GM23338 (cell line): ENCODE measurements at regions not wholly inside any gene's neighbourhood (a gene's known extent, or its start where the extent isn't known, plus 50 kb on each side); places are given as distances from the start of the nearest gene placed in this dataset.
A peak's percentile ranks its signal among the peaks of the same experiment; 100 is the strongest.

Experiments
- ATAC-seq: fragments of 200-7000 bp; cut with Tn5 transposase; 3 replicates; pipeline ENCODE4 v1.9.1; 2020
- DNase-seq: peaks from one replicate; pipeline ENCODE4 v3.0.0-alpha.2; 2015; ENCODE audit warnings: low spot score
- H2AFZ ChIP-seq: fragments of 200-600 bp; sonication (generic); 2 replicates; pipeline ENCODE4 v1.8.0; 2016; ENCODE audit warnings: antibody characterized with exemption, mild to moderate bottlenecking, moderate library complexity
- H3F3A ChIP-seq: fragments of 200-600 bp; sonication (generic); replicated peaks from 2 replicates; pipeline ENCODE4 v1.8.0; 2017; ENCODE audit warnings: antibody characterized with exemption, mixed run types, low read depth
- H3K27ac ChIP-seq: fragments of 200-600 bp; sonication (generic); 2 replicates; pipeline ENCODE4 v1.6.1; 2016; ENCODE audit warnings: low read depth
- H3K27me3 ChIP-seq: fragments of 200-600 bp; sonication (generic); 2 replicates; pipeline ENCODE4 v1.8.0; 2016; ENCODE audit warnings: mild to moderate bottlenecking, mixed run types, moderate library complexity; ENCODE audit not compliant: insufficient read depth
- H3K36me3 ChIP-seq: fragments of 200-600 bp; sonication (generic); 2 replicates; pipeline ENCODE4 v1.8.0; 2016; ENCODE audit warnings: mild to moderate bottlenecking; ENCODE audit not compliant: insufficient read depth
- H3K4me1 ChIP-seq: fragments of 200-600 bp; sonication (generic); 2 replicates; pipeline ENCODE4 v1.8.0; 2016; ENCODE audit warnings: mild to moderate bottlenecking, moderate library complexity; ENCODE audit not compliant: insufficient read depth
- H3K4me2 ChIP-seq: fragments of 200-600 bp; sonication (generic); 2 replicates; pipeline ENCODE4 v1.7.1; 2017; ENCODE audit warnings: mixed run types
- H3K4me3 ChIP-seq: fragments of 200-600 bp; sonication (generic); 2 replicates; pipeline ENCODE4 v1.6.1; 2016; ENCODE audit warnings: mixed run types
- H3K79me2 ChIP-seq: fragments of 200-600 bp; sonication (generic); replicated peaks from 2 replicates; pipeline ENCODE4 v1.8.0; 2017; ENCODE audit warnings: mild to moderate bottlenecking; ENCODE audit not compliant: insufficient read depth
- H3K9me2 ChIP-seq: fragments of 200-600 bp; sonication (generic); 2 replicates; pipeline ENCODE4 v1.8.0; 2017; ENCODE audit not compliant: insufficient read depth
- H4K20me1 ChIP-seq: fragments of 200-600 bp; sonication (generic); replicated peaks from 2 replicates; pipeline ENCODE4 v1.8.0; 2017; ENCODE audit warnings: mild to moderate bottlenecking; ENCODE audit not compliant: insufficient read depth
- H3K27ac Mint-ChIP-seq: 2 replicates; pipeline ENCODE4 v1.8.0; 2020; ENCODE audit warnings: inconsistent platforms, mild to moderate bottlenecking, moderate library complexity, mixed read lengths
- H3K27me3 Mint-ChIP-seq: 3 replicates; pipeline ENCODE4 v1.8.0; 2022; ENCODE audit warnings: low read depth, mild to moderate bottlenecking, moderate library complexity, mixed read lengths, inconsistent platforms; ENCODE audit not compliant: insufficient read depth, poor library complexity
- H3K36me3 Mint-ChIP-seq: 3 replicates; pipeline ENCODE4 v1.8.0; 2021; ENCODE audit warnings: low read depth, mild to moderate bottlenecking, inconsistent platforms, moderate library complexity, mixed read lengths
- H3K4me1 Mint-ChIP-seq: 3 replicates; pipeline ENCODE4 v1.8.0; 2020; ENCODE audit warnings: mild to moderate bottlenecking, inconsistent platforms, mixed read lengths
- H3K4me3 Mint-ChIP-seq: 3 replicates; pipeline ENCODE4 v1.8.0; 2021; ENCODE audit warnings: moderate library complexity, mild to moderate bottlenecking, inconsistent platforms, mixed read lengths
- H3K9me3 Mint-ChIP-seq: 3 replicates; pipeline ENCODE4 v1.8.0; 2020; ENCODE audit warnings: moderate library complexity, mild to moderate bottlenecking, inconsistent platforms, mixed read lengths
- CTCF ChIP-seq, 2 experiments: fragments of 200-600 bp in 1 of 2; sonication (generic) in 1 of 2; conservative IDR thresholded peaks; 2 replicates each; pipeline versions ENCODE4 v1.5.1 to v1.6.1; 2016 to 2017; ENCODE audit warnings: antibody characterized with exemption in 2 of 2, low read depth in 2 of 2, mild to moderate bottlenecking in 2 of 2, moderate library complexity in 1 of 2
- ZNF114 ChIP-seq: fragments of 250-450 bp; sonication (Bioruptor Pico); IDR thresholded peaks from 2 replicates; pipeline ENCODE4 v1.5.0; 2020; ENCODE audit warnings: mild to moderate bottlenecking, moderate library complexity
- ZNF462 ChIP-seq: fragments of 250-450 bp; sonication (Bioruptor Pico); IDR thresholded peaks from 2 replicates; pipeline ENCODE4 v1.5.0; 2020; ENCODE audit warnings: mild to moderate bottlenecking, moderate library complexity

GRCh38 chr20:24150406-24150805 is 161.8 kb upstream of the GGTLC1 start:
- Histone ChIP-seq H3K4me3 (no peak overlapping the region), H3K27me3 (no peaks in the 10 kb centered on the region), H3K4me1 (no peaks in the 10 kb centered on the region), H3K4me2 (no peak overlapping the region), H3K36me3 (no peaks in the 10 kb centered on the region), H3F3A (no peaks in the 10 kb centered on the region), H2AFZ (0 out of 2 replicates have a peak overlapping the region, but pooled peaks have one; percentile 52), H3K9me2 (0 out of 2 replicates have a peak, but pooled peaks cover 5% of the 10 kb centered on the region), H3K27ac (no peak overlapping the region), H4K20me1 (no peaks in the 10 kb centered on the region), H3K79me2 (no peaks in the 10 kb centered on the region)
- no peak overlapping the region for H3K27ac Mint-ChIP-seq
- H3K4me3 Mint-ChIP-seq, result no peak overlapping the region
- ATAC-seq, result no peak
- peaks cover 9% of the 10 kb centered on the region for H3K4me1 Mint-ChIP-seq
- peaks cover 12% of the 10 kb centered on the region for H3K27me3 Mint-ChIP-seq
- no peaks in the 10 kb centered on the region for H3K36me3 Mint-ChIP-seq
- TF ChIP-seq CTCF (conservative IDR thresholded peaks at IDR 0.05; ENCODE audit: low read depth in 2 of 2) (0 out of 4 replicates have a peak, but pooled peaks of 1 of the 2 experiments have one; percentile 1), ZNF462 (CRISPR knock-in tag) (no peak)
- H3K9me3 Mint-ChIP-seq, result no peaks in the 10 kb centered on the region; the same call in 2 of the 3 replicates
- DNase-seq, result no peak

- Mint-ChIP-seq H3K9me3 (no peaks in the 10 kb centered on the region; the same call in 2 of the 3 replicates), H3K4me3 (no peak overlapping the region), H3K4me1 (peaks cover 9% of the 10 kb centered on the region), H3K27me3 (peaks cover 12% of the 10 kb centered on the region), H3K36me3 (no peaks in the 10 kb centered on the region), H3K27ac (no peak overlapping the region)
- DNase-seq (peak; percentile 68), ATAC-seq (peak; percentile 99)
- H3K27ac ChIP-seq, result no peak overlapping the region
- H3K4me2 ChIP-seq, result no peak overlapping the region
- H3K79me2 ChIP-seq, result no peaks in the 10 kb centered on the region
- H4K20me1 ChIP-seq, result no peaks in the 10 kb centered on the region
- no peaks in the 10 kb centered on the region for H3K36me3 ChIP-seq
- H3K9me2 ChIP-seq, result peaks cover 2% of the 10 kb centered on the region; the same call in 1 of the 2 replicates
- no peaks in the 10 kb centered on the region for H3F3A ChIP-seq
- no peaks in the 10 kb centered on the region for H3K4me1 ChIP-seq
- TF ChIP-seq CTCF (conservative IDR thresholded peaks at IDR 0.05; ENCODE audit: low read depth in 2 of 2), result peak; percentile 52 to 55
- no peak for TF ChIP-seq ZNF114 (CRISPR knock-in tag)
- H3K4me3 ChIP-seq, result no peak overlapping the region
- no peaks in the 10 kb centered on the region for H3K27me3 ChIP-seq
- H2AFZ ChIP-seq, result 0 out of 2 replicates have a peak overlapping the region, but pooled peaks have one; percentile 52
Measured at GRCh38 chr20:24149881-24150307, 161.3 kb upstream of the GGTLC1 start.
